HG03442 (cell line): ENCODE measurements at regions not wholly inside any gene's neighbourhood (a gene's known extent, or its start where the extent isn't known, plus 50 kb on each side); places are given as distances from the start of the nearest gene placed in this dataset.

Experiments
- ATAC-seq: cut with Tn5 transposase; IDR thresholded peaks from one replicate; pipeline ENCODE4 v1.9.1; 2021; ENCODE audit warnings: mild to moderate bottlenecking, moderate library complexity; ENCODE audit not compliant: unreplicated experiment

GRCh38 chr1:34405266-34405959, 228.7 kb downstream of the C1orf94 start:
- no peak for ATAC-seq

GRCh38 chr1:34406377-34406776, 229.7 kb downstream of the C1orf94 start:
- no peak for ATAC-seq

GRCh38 chr1:34406833-34407539, 230.3 kb downstream of the C1orf94 start:
- no peak for ATAC-seq

- ATAC-seq: no peak
These were observed 231.3 kb downstream of the C1orf94 start for GRCh38 chr1:34408011-34408410.

GRCh38 chr1:34409689-34410229, 233.1 kb downstream of the C1orf94 start:
- ATAC-seq: no peak

GRCh38 chr1:34412598-34413370, 236.1 kb downstream of the C1orf94 start:
- no peak for ATAC-seq

GRCh38 chr1:34415140-34415539, 238.4 kb downstream of the C1orf94 start:
- ATAC-seq: no peak

- no peak for ATAC-seq
These were observed 241.5 kb downstream of the C1orf94 start for GRCh38 chr1:34418166-34418565.

GRCh38 chr1:34419663-34420136, 243.0 kb downstream of the C1orf94 start:
- no peak for ATAC-seq

GRCh38 chr1:34425046-34425445, 248.3 kb downstream of the C1orf94 start:
- no peak for ATAC-seq

GRCh38 chr1:34425785-34426184, 249.1 kb downstream of the C1orf94 start:
- ATAC-seq: no peak

GRCh38 chr1:34426325-34426896, 249.7 kb downstream of the C1orf94 start:
- no peak for ATAC-seq

GRCh38 chr1:34427170-34427569, 250.5 kb downstream of the C1orf94 start:
- ATAC-seq: no peak

- no peak for ATAC-seq
These were observed 256.4 kb downstream of the C1orf94 start for GRCh38 chr1:34433099-34433498.

- ATAC-seq: no peak
These were observed 260.1 kb downstream of the C1orf94 start for GRCh38 chr1:34436836-34437235.

GRCh38 chr1:34441259-34442069, 264.8 kb downstream of the C1orf94 start:
- ATAC-seq: no peak

GRCh38 chr1:34444516-34444915, 267.8 kb downstream of the C1orf94 start:
- ATAC-seq: no peak

- ATAC-seq: no peak
These were observed 273.6 kb downstream of the C1orf94 start for GRCh38 chr1:34450325-34450724.

GRCh38 chr1:34452451-34452850, 275.7 kb downstream of the C1orf94 start:
- ATAC-seq: no peak

GRCh38 chr1:34455121-34455520, 278.4 kb downstream of the C1orf94 start:
- ATAC-seq: no peak
